B cell (primary cell): ENCODE measurements at regions not wholly inside any gene's neighbourhood (a gene's known extent, or its start where the extent isn't known, plus 50 kb on each side); places are given as distances from the start of the nearest gene placed in this dataset.

Experiments
- ATAC-seq: fragments of 200-7000 bp; cut with Tn5 transposase; one replicate; pipeline ENCODE4 v1.10.0; 2021; ENCODE audit warnings: low read depth, mild to moderate bottlenecking, moderate number of reproducible peaks, moderate library complexity
- CTCF ChIA-PET: fragments of 350-600 bp; sonication (Branson Sonifier 250); formaldehyde crosslinking; loops from one replicate; lab custom pipeline; 2021; ENCODE audit warnings: antibody characterized with exemption, inconsistent platforms; lab: Charles Lee
- POLR2A ChIA-PET: fragments of 350-600 bp; sonication (Branson Sonifier 250); formaldehyde crosslinking; loops from one replicate; lab custom pipeline; 2021; ENCODE audit warnings: antibody characterized with exemption; lab: Charles Lee
- DNase-seq: peaks from one replicate; pipeline ENCODE4 v3.0.0; 2013
- H2AFZ ChIP-seq: 2 replicates; pipeline ENCODE4 v1.6.1; 2012; ENCODE audit warnings: mild to moderate bottlenecking, low read depth, low read length; ENCODE audit not compliant: insufficient read depth, poor library complexity, severe bottlenecking
- H3K27ac ChIP-seq, 2 donors: 1 replicate in 1 of 2; 2 replicates in 1 of 2; pipeline ENCODE4 v1.5.1; 2012 to 2013; ENCODE audit warnings: low read length in 2 of 2, mild to moderate bottlenecking in 2 of 2, moderate library complexity in 1 of 2
- H3K27me3 ChIP-seq, 4 experiments: fragments of 200-600 bp in 1 of 4; sonication (generic) in 1 of 4; replicated peaks in 1 of 4; 1 replicate in 2 of 4; 2 replicates in 2 of 4; pipeline versions ENCODE4 v1.6.1 to v1.7.0; 2013 to 2016; ENCODE audit warnings: low read length in 3 of 4, mild to moderate bottlenecking in 2 of 4, mixed read lengths in 1 of 4, moderate library complexity in 1 of 4; ENCODE audit not compliant: insufficient read depth in 4 of 4, control insufficient read depth in 3 of 4; ENCODE audit errors: control extremely low read depth in 1 of 4
- H3K36me3 ChIP-seq, 2 experiments: replicated peaks in 1 of 2; 1 replicate in 1 of 2; 2 replicates in 1 of 2; pipeline versions ENCODE4 v1.6.1 to v1.7.1; 2013; ENCODE audit warnings: low read length in 1 of 2; ENCODE audit not compliant: insufficient read depth in 2 of 2, control insufficient read depth in 1 of 2; ENCODE audit errors: control extremely low read depth in 1 of 2, extremely low read depth in 1 of 2
- H3K4me1 ChIP-seq, 2 donors: fragments of 200-600 bp in 1 of 2; sonication (generic) in 1 of 2; 1 replicate in 1 of 2; 2 replicates in 1 of 2; pipeline versions ENCODE4 v1.5.1 to v1.6.1; 2013 to 2017; ENCODE audit warnings: low read length in 2 of 2; ENCODE audit not compliant: control insufficient read depth in 2 of 2, insufficient read depth in 2 of 2
- H3K4me2 ChIP-seq: replicated peaks from 2 replicates; pipeline ENCODE3; 2012; ENCODE audit warnings: mild to moderate bottlenecking, low read depth, low read length; ENCODE audit not compliant: poor library complexity, severe bottlenecking
- H3K4me3 ChIP-seq, 5 experiments: fragments of 200-600 bp in 1 of 5; sonication (generic) in 1 of 5; 1 replicate in 3 of 5; 2 replicates in 2 of 5; pipeline versions ENCODE4 v1.5.1 to v1.7.0; 2011 to 2016; ENCODE audit warnings: low read length in 4 of 5, mild to moderate bottlenecking in 4 of 5, low read depth in 2 of 5, control low read depth in 1 of 5, moderate library complexity in 1 of 5; ENCODE audit not compliant: insufficient read depth in 1 of 5; ENCODE audit errors: control extremely low read depth in 1 of 5, extremely low read depth in 1 of 5
- H3K79me2 ChIP-seq: fragments of 200-600 bp; sonication (generic); one replicate; pipeline ENCODE4 v1.6.0; 2016; ENCODE audit warnings: low read length; ENCODE audit not compliant: control insufficient read depth, insufficient read depth
- H3K9ac ChIP-seq: fragments of 200-600 bp; sonication (generic); 2 replicates; pipeline ENCODE4 v1.6.1; 2017; ENCODE audit warnings: mild to moderate bottlenecking, low read length, moderate library complexity
- H3K9me3 ChIP-seq, 3 donors: one replicate each; pipeline versions ENCODE4 v1.6.1 to v1.7.1; 2013; ENCODE audit warnings: low read length in 2 of 3; ENCODE audit not compliant: control insufficient read depth in 2 of 3, insufficient read depth in 1 of 3; ENCODE audit errors: control extremely low read depth in 1 of 3
- H4K20me1 ChIP-seq: 2 replicates; pipeline ENCODE4 v1.6.0; 2012; ENCODE audit warnings: mild to moderate bottlenecking, low read length; ENCODE audit not compliant: insufficient read depth, control insufficient read depth, poor library complexity, severe bottlenecking
- H3K27ac Mint-ChIP-seq: one replicate; pipeline ENCODE4 v1.8.0; 2021; ENCODE audit warnings: mixed read lengths
- H3K27me3 Mint-ChIP-seq: one replicate; pipeline ENCODE4 v1.8.0; 2021; ENCODE audit warnings: mixed read lengths
- H3K4me1 Mint-ChIP-seq: one replicate; pipeline ENCODE4 v1.8.0; 2021; ENCODE audit warnings: mixed read lengths
- H3K4me3 Mint-ChIP-seq: one replicate; pipeline ENCODE4 v1.8.0; 2021; ENCODE audit warnings: mixed read lengths
- H3K9me3 Mint-ChIP-seq: one replicate; pipeline ENCODE4 v1.8.0; 2022; ENCODE audit warnings: mixed read lengths; ENCODE audit not compliant: insufficient read depth
- EZH2 ChIP-seq: IDR thresholded peaks from 2 replicates; pipeline ENCODE4 v1.6.1; 2012; ENCODE audit warnings: borderline replicate concordance, low read depth, mild to moderate bottlenecking, moderate library complexity, low read length; ENCODE audit not compliant: insufficient read depth, poor library complexity, severe bottlenecking
- WGBS: methylation state at CpG from one replicate; pipeline ENCODE4 v1.1.5; 2013; ENCODE audit warnings: missing lambda C conversion rate; ENCODE audit not compliant: insufficient coverage; 5-methylcytosine and 5-hydroxymethylcytosine counted together
- intact Hi-C: fragments of 100-400 bp; cut with micrococcal nuclease; formaldehyde crosslinking; loops from one replicate; pipeline ENCODE4 v1.10.0; 2022
- TF ChIP-seq, protein P1 (sequence below): fragments of 200-600 bp; IDR thresholded peaks from one replicate; pipeline ENCODE4 v1.8.0; 2022; ENCODE audit warnings: antibody characterized with exemption, mild to moderate bottlenecking

DNA sequence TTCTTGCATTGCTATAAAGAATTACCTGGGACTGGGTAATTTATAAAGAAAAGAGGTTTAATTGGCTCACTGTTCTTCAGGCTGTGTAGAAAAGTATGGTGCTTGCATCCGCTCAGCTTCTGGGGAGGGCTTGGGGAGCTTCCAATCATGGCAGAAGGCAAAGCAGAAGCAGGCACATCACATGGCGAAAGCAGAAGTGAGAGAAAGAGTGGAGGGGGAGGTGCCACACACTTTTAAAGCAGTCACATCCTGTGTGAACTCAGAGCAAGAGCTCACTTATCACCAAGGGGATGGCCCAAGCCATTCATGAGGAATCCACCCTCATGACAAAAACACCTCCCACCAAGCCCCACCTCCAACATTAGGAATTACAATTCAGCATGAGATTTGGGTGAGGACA lies 303.5 kb downstream of the OTUD1 start:
- peaks cover 13% of the 10 kb centered on the region for H3K4me1 Mint-ChIP-seq
- peaks cover 0 to 9% (median 7%) of the 10 kb centered on the region in 3 donors for H3K9me3 ChIP-seq
- H3K27ac Mint-ChIP-seq, result no peak overlapping the region
- no peak overlapping the region for H2AFZ ChIP-seq
- H3K4me3 Mint-ChIP-seq, result no peak overlapping the region
- no peaks in the 10 kb centered on the region for H4K20me1 ChIP-seq
- intact Hi-C loops, result no loop called here
- no peak overlapping the region for H3K4me3 ChIP-seq
- peaks cover 3% of the 10 kb centered on the region in 2 donors for H3K4me1 ChIP-seq
- no peaks in the 10 kb centered on the region for H3K79me2 ChIP-seq
- TF ChIP-seq EZH2, result no peak
- TF ChIP-seq, protein P1, sequence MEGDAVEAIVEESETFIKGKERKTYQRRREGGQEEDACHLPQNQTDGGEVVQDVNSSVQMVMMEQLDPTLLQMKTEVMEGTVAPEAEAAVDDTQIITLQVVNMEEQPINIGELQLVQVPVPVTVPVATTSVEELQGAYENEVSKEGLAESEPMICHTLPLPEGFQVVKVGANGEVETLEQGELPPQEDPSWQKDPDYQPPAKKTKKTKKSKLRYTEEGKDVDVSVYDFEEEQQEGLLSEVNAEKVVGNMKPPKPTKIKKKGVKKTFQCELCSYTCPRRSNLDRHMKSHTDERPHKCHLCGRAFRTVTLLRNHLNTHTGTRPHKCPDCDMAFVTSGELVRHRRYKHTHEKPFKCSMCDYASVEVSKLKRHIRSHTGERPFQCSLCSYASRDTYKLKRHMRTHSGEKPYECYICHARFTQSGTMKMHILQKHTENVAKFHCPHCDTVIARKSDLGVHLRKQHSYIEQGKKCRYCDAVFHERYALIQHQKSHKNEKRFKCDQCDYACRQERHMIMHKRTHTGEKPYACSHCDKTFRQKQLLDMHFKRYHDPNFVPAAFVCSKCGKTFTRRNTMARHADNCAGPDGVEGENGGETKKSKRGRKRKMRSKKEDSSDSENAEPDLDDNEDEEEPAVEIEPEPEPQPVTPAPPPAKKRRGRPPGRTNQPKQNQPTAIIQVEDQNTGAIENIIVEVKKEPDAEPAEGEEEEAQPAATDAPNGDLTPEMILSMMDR, result no peak
- H3K27me3 Mint-ChIP-seq, result peaks cover 7% of the 10 kb centered on the region
- no peak overlapping the region for H3K4me2 ChIP-seq
- peaks cover 0 to 2% (median 0%) of the 10 kb centered on the region in 4 experiments for H3K27me3 ChIP-seq
- no peak overlapping the region for H3K9ac ChIP-seq
- 86% methylated on average over 1 of the region's 2 CpGs for WGBS
- H3K9me3 Mint-ChIP-seq, result peaks cover 9% of the 10 kb centered on the region
- ATAC-seq (no peak), DNase-seq (peak; percentile 27)
- no peaks in the 10 kb centered on the region for H3K36me3 ChIP-seq
- CTCF ChIA-PET, result no interaction called here
- no peak overlapping the region for H3K27ac ChIP-seq
- POLR2A ChIA-PET, result no interaction called here

DNA sequence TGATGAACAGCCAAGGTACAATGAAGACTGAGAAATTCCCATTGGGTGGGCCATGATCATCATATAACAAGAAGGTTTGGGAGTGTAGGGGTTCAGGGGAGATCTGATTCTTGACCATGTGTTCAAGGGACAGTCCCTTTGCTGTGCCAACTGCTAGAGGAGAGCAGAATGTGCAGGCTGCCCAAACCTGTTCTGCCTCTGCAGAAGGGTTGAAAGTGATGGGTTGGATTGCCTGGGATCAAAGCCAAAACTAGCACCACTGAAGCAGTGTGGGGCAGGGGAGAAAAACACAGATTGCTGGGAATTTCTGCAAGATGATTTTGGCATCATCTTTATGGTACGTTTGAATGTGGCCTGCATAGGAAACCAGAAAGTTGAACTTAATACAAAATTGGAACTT lies 303.9 kb downstream of the OTUD1 start:
- no peak overlapping the region for H3K4me2 ChIP-seq
- ATAC-seq (no peak), DNase-seq (no peak)
- no peaks in the 10 kb centered on the region for H3K36me3 ChIP-seq
- Mint-ChIP-seq H3K4me1 (peaks cover 13% of the 10 kb centered on the region), H3K9me3 (peaks cover 9% of the 10 kb centered on the region), H3K27ac (no peak overlapping the region), H3K27me3 (peaks cover 7% of the 10 kb centered on the region), H3K4me3 (no peak overlapping the region)
- H4K20me1 ChIP-seq, result no peaks in the 10 kb centered on the region
- intact Hi-C loops, result no loop called here
- no peaks in the 10 kb centered on the region for H3K79me2 ChIP-seq
- ChIA-PET POLR2A (no interaction called here), CTCF (no interaction called here)
- no peak overlapping the region for H3K4me3 ChIP-seq
- peaks cover 3% of the 10 kb centered on the region in 2 donors for H3K4me1 ChIP-seq
- TF ChIP-seq, protein P1, result no peak
- TF ChIP-seq EZH2, result no peak
- H3K27me3 ChIP-seq, result peaks cover 0 to 2% (median 0%) of the 10 kb centered on the region in 4 experiments
- 83% methylated on average over 1 of the region's 1 CpG for WGBS
- H3K9ac ChIP-seq, result no peak overlapping the region
- no peak overlapping the region for H2AFZ ChIP-seq
- H3K27ac ChIP-seq, result no peak overlapping the region
- H3K9me3 ChIP-seq, result peaks cover 0 to 9% (median 7%) of the 10 kb centered on the region in 3 donors
